ENCODE measurements at regions not wholly inside any gene's neighbourhood (a gene's known extent, or its start where the extent isn't known, plus 50 kb on each side); places are given as distances from the start of the nearest gene placed in this dataset.

DNA sequence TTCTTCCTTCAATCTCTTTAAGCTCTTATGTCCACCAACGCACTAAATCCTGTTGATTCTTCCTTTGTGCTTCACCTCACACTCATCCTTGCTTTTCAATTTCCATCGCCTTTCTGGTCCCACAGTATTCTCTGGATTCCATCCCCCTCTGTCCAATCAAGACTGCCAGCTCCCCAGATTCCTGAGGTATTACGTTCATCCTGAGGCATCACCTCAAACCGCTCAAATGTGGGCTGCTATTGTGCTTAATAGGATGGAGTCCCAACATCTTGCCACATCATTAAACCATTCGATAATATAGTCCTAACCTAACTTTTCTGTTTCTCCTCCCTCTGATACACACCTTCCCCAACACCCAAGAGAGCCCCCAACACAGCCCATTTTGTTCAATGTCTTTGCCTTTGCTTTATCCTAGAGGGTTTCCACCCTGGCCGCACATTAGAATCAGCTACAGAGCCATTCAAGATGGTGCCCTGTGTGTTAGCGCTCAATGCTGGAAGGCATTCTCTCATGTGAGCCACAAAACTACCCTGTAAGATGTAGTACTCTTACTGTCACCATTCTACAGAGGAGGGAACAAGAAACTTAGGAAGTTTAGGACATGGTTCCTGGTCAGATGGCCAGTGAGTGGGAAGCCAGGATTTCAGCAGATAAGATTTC, 79.5 kb upstream of the LEP start:
- H3K4me3 ChIP-seq (replicated peaks in 1 of 3; ENCODE audit: insufficient read depth in 1 of 3, low read depth in 2 of 3, low read length in 3 of 3), result no peak overlapping the region
- DNase-seq (ENCODE audit: low spot score), result no peak
- H3K27ac ChIP-seq (ENCODE audit: extremely low read length, insufficient read depth, low read length), result no peak overlapping the region
- POLR2A ChIA-PET, result no interaction called here
- peaks cover 9 to 64% of the 10 kb centered on the region in 2 experiments; a peak in 4 of 5 replicates for H3K27me3 ChIP-seq (ENCODE audit: control insufficient read depth in 1 of 2, insufficient read depth in 2 of 2, low read length in 2 of 2)
- no peak overlapping the region for H2AFZ ChIP-seq (ENCODE audit: low read length)
- CTCF ChIA-PET (ENCODE audit: low intra/inter-chr PET ratio, low total read pairs), result no interaction called here
- no peak for ATAC-seq
- H3K4me2 ChIP-seq (ENCODE audit: low read depth, low read length), result no peak overlapping the region
- no TSS peak for BruUV-seq (replicated peaks)
- H3K36me3 ChIP-seq (replicated peaks in 1 of 2; ENCODE audit: control insufficient read depth in 1 of 2, insufficient read depth in 2 of 2, low read length in 2 of 2), result no peaks in the 10 kb centered on the region
- in situ Hi-C loops (cut with HindIII; ENCODE audit: extremely low pct_ligation_motif_present, low pct_unique_long_range_greater_than_20kb), result no loop called here
- intact Hi-C loops (cut with micrococcal nuclease; ENCODE audit: unreplicated experiment), result no loop called here
- TF ChIP-seq IKZF1 (IDR thresholded peaks at IDR 0.05) (no peak), ARID5B (CRISPR knock-in tag; IDR thresholded peaks at IDR 0.05) (no peak), YEATS2 (CRISPR knock-in tag; IDR thresholded peaks at IDR 0.05; ENCODE audit: borderline replicate concordance) (no peak), ZNF124 (CRISPR knock-in tag; IDR thresholded peaks at IDR 0.05) (no peak), ZNF616 (CRISPR knock-in tag; IDR thresholded peaks at IDR 0.05; ENCODE audit: low read depth) (no peak), ZNF777 (CRISPR knock-in tag; IDR thresholded peaks at IDR 0.05) (no peak), SNAPC2 (CRISPR knock-in tag; IDR thresholded peaks at IDR 0.05) (no peak), PITX1 (CRISPR knock-in tag; IDR thresholded peaks at IDR 0.05) (no peak), MXD4 (CRISPR knock-in tag; IDR thresholded peaks at IDR 0.05) (no peak), MTA1 (CRISPR knock-in tag; IDR thresholded peaks at IDR 0.05; ENCODE audit: borderline replicate concordance) (no peak), HDAC1 (CRISPR knock-in tag; IDR thresholded peaks at IDR 0.05) (no peak), MYC (CRISPR knock-in tag; IDR thresholded peaks at IDR 0.05; ENCODE audit: borderline replicate concordance) (no peak), ZNF691 (CRISPR knock-in tag; IDR thresholded peaks at IDR 0.05; ENCODE audit: borderline replicate concordance, low read depth) (no peak), HES4 (CRISPR knock-in tag; IDR thresholded peaks at IDR 0.05; ENCODE audit: borderline replicate concordance) (no peak)
- TF ChIP-seq, protein P1, sequence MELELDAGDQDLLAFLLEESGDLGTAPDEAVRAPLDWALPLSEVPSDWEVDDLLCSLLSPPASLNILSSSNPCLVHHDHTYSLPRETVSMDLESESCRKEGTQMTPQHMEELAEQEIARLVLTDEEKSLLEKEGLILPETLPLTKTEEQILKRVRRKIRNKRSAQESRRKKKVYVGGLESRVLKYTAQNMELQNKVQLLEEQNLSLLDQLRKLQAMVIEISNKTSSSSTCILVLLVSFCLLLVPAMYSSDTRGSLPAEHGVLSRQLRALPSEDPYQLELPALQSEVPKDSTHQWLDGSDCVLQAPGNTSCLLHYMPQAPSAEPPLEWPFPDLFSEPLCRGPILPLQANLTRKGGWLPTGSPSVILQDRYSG (CRISPR knock-in tag; IDR thresholded peaks at IDR 0.05), result no peak
- no peaks in the 10 kb centered on the region for H3K4me1 ChIP-seq (ENCODE audit: insufficient read depth, low read length)
- WGBS (ENCODE audit: low lambda C conversion rate), result 16% methylated on average over 7 of the region's 7 CpGs
- H4K20me1 ChIP-seq (ENCODE audit: insufficient read depth, low read length), result no peaks in the 10 kb centered on the region
- FAIRE-seq, result no peak
- no peaks in the 10 kb centered on the region for H3K9me3 ChIP-seq (ENCODE audit: low read length)
- H3K9ac ChIP-seq (ENCODE audit: insufficient read depth, low read depth, low read length), result no peak overlapping the region
- no peaks in the 10 kb centered on the region for H3K79me2 ChIP-seq (ENCODE audit: insufficient read depth, low read length)
